HG02981 (cell line): ENCODE measurements at regions not wholly inside any gene's neighbourhood (a gene's known extent, or its start where the extent isn't known, plus 50 kb on each side); places are given as distances from the start of the nearest gene placed in this dataset.
"Not testable (repeated sequence)": the region's sequence is repeated elsewhere in the genome, so short reads cannot be mapped to it uniquely, and the experiment has no call there.

Experiments used
- ATAC-seq: cut with Tn5 transposase; IDR thresholded peaks from one replicate; pipeline ENCODE4 v1.9.1; 2021; ENCODE audit warnings: mild to moderate bottlenecking, moderate library complexity; ENCODE audit not compliant: unreplicated experiment

DNA sequence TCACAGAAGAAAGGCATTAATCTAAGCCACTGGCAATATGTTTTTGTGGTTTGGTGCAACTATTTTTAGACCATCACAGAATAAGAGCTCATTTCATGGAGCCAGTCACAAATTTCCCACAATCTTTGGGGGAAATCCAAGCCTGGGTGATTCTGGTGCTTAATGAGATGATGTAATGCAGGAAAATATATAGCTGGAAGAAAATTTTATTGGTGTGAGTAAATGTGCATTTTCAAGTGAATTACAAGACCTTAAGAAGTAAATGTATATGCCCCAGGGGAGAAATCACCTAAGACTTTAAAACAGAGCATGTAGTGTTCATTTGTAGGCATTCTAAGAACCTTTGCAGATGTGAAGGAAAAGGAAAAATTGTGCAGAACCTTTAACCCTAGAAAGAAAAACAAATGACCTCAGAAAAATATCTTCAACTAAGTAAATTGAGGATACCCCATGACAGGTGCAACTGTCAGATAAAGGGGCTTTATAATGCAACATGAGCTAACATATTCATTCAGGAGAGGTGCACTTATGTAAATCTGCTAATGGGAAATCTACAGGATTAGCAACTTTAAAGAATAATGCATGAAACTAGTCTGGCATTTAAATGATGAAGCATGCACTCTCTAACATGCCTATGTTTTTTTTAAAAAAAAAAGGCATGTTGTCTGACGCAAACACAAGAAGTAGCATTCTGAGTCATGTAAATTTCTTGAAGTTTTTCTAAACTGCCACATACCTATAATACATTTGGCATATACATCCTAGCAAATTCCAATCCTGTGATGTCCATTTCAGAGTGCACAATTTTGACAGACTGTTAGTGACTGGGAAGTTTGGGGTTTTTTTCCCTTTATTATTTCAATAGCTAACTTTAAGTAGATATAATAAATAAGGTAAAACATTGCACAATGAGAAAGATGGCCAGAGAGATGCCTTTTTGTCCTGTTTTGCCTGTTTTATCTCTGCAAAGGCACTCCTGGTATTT, 105.1 kb downstream of the MEX3B start:
- ATAC-seq, result no peak

DNA sequence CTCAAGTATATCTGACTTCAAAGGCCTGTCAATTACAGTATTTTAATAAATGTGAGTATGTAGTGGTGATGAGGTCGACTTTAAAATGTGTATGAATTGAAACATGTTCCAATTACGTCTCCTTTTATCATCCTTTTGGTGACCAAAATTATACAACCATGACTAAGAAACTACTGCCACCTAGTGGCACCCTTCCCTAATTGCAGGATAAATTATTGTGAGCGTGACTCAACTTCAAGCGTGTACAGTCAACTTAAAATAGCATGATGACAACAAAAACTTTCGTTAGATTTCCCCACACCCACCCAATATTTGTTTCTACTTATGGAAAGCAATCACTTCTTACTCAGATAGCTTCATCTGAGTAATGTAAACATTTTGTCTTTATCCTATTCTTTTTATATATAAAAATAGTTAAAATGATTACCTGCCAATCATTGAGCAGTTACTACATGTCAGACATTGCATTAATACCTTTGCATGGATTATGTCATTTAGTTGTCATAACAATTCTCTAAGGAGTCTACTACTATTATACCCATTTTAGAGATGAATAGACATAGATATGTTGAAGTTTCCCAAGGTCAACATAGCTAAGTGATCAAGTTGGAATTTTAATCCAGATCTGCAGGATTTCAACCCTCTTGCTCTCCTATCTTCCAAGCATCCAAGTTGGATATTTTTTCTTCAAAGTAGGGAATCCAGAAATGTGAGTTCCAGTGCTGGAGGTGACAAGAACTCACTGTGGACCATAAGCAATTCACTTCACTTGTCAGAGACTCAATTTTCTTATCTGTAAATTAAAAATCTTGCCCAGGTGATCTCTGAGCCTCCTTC, 106.0 kb downstream of the MEX3B start:
- no peak for ATAC-seq

DNA sequence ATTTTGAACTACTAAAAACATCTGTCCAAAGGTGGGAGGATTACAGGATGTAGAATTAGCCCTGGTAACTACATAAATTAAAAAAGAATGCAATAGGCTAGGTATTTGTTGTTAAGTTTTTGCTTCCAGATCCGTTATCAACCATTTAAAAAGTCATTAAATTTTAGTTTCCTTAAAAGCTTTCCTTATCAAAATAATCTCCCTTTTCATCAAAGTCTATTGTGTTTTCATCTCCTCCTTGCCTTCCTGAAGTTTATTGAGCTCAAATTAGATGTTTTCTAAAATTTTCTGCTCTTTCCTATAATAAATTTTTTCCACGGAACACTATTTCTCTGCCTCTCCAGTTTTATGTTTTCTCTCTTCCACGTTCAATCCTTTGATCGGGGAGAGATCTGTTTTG, 108.6 kb downstream of the MEX3B start:
- no peak for ATAC-seq

DNA sequence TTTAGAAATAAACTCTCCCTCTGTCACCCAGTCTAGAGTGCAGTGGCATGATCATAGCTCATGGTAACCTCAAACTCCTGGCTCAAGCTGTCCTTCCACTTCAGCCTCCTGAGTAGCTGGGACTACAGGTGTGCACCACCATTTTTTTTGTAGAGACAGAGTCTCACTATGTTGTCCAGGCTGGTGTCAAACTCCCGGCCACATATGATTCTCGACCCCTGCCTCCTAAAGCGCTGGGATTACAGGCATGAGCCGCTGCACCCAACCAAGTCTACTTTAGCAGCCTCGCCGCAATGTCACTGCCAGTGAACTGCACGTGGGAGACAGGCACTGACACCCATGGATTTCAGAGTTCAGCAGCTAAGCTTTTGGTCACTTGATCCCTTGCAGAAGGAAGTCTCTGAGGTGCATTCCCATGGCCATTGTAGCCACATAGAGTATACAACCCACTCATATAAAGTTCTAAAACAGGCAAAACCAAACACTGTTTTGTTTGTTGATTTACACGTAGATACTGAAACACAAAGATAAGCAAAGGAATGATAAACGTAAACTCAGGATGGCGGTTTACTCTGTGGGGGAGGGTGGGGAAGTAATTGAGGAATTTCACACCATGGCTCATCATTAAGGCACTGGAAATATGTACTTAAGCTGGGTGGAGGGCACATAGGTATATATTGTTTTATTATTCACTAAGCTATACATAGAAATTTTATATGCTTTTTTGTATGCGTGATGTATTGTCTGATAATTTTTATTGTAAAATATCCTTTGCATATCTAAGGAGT, 115.0 kb downstream of the MEX3B start:
- ATAC-seq, result no peak

DNA sequence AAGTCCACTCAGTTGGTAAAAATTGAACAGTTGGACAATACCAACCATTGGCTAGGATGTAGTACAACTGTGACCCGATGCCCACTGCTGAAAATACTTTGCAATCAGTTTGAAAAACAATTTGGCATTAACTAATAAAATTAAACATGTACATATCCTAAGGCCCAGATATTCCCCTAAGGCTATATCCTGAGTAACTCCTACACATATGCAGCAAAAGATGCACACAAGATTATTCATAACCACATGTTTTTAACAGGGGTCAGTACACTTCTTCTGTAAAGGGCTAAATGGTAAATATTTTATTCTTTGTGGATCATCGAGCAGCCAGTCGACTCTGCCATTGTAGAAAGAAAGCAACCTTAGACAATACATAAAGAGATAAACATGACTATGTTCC, 116.3 kb downstream of the MEX3B start:
- no peak for ATAC-seq

DNA sequence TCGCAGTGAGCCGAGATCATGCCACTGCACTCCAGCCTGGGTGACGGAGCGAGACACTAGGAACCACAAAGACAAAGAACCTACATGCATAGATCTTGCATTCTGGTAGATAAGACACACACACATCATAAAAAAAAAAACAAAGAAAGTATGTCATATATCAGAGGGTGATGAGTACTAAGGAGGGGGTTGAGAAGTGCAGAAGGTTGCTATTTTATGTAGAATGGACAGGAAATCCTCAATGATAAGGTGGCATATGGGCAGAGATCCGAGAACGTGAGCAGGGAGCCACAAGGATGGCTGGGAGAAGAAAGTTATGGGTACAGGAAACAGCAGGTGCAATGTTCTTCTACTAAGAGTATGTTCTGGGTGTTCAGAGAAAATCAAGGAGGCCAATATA, 118.8 kb downstream of the MEX3B start:
- no peak for ATAC-seq

DNA sequence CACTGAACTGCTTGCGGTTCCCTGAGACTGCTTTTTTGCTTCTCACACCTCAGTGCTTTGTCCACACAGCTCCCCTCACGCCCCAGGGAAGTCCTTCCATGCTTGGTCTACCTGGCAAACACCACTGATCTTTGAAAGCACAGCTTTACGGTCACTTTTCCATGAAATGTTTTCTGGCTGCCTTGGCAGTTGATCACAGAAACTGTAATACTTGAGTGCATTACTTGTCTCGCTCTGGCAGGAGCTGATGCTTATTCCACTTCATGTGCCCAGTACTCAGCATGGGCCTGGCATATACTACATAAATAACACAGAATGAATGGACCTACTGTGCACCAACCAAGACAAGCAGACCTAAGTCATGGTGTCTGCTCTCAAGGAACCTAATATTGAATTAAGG, 121.1 kb downstream of the MEX3B start:
- no peak for ATAC-seq

DNA sequence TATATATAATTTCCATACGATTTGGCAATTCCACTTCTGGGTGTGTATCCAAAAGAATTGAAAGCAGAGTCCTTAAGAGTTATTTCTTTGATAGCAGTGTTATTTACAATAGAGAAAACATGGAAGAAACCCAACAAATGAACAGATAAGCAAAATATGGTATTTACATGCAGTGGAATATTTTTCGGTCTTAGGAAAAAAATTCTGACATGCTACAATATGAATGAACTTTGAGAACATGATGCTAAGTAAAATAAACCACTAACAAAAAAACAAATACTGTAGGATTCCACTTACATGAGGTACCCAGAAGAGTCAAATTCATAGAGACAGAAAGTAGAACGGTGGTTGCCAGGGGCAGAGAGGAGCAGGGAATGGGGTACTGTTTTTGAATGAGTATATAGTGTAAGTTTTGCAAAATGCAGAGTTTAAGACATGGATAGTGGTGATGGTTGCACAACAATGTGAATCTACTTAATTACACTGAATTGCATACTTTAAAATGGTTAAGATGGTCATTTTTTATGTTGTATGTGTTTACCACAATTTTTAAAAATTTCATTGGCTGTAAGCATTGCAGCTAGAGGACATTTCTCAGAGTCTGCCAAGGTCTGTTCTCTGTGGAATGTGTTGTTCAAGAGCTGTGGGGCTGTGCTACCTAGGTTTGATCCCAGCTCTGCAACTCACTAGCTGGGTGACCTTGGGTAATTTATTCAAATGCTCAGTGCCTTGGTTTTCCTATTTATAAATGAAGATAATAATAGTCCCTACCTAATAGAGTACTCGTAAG, 122.1 kb downstream of the MEX3B start:
- no peak for ATAC-seq

DNA sequence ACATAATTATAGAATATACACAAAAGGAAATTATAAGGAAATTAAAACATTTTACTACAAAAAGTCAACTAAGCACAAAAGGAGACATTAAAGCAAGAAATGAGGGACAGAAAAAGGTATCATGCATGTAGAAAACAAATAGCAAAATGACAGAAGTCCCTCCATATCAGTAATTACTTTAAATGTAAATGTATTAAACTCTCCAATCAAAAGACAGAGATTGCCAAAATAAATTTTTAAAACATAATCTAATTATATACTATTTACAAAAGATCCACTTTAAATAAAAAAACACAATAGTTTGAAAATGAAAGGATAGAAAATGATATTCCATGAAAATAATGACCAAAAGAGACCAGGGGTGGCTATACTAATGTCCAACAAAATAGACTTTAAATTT, 123.7 kb downstream of the MEX3B start:
- no peak for ATAC-seq

DNA sequence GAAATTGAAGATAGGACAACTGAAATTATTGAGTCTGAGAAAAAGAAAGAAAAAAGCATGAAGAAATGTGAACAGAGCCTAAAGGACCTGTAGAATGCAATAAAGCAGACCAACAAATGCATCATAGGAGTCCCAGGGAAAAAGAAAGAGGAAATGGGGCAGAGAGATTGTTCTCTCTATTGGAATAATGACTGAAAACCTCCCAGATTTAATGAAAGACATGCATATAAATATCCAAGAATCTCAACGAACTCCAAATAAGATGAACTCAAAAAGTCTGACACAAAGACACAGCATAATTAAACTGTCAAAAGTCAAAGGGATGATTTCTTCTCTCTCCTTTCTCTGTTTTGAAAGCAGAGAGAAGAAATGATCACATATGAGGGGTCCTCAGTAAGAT, 124.7 kb downstream of the MEX3B start:
- ATAC-seq, result no peak

DNA sequence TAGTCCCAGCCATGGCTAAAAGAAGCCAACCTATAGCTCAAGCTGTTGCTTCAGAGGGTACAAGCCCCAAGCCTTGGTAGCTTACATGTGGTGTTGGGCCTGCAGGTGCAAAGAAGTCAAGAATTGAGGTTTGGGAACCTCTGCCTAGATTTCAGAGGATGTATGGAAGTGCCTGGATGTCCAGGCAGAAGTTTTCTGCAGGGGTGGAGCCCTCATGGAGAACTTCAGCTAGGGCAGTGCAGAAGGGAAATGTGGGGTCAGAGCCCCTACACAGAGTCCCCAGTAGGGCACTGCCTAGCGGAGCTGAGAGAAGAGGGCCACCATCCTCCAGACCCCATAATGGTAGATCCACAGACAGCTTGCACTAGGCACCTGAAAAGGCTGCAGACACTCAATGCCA, 127.1 kb downstream of the MEX3B start:
- not testable (repeated sequence) for ATAC-seq

DNA sequence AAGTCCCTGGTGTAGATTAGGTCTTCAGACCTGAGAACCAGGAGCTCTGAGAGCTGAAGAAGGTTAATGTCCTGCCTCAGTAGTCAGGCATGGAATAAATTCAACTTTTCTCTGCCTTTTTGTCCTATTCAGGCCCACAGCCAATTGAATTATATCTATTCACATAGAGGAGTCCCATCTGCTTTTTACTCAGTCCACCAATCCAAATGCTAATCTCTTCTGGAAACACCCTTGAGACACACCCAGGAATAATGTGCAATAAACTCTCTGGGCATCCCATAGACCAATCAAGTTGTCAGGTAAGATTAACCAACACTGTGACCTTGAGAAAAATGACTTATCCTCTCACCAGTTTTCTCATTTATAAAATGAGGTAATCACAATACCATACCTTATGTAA, 129.4 kb downstream of the MEX3B start:
- ATAC-seq, result no peak

DNA sequence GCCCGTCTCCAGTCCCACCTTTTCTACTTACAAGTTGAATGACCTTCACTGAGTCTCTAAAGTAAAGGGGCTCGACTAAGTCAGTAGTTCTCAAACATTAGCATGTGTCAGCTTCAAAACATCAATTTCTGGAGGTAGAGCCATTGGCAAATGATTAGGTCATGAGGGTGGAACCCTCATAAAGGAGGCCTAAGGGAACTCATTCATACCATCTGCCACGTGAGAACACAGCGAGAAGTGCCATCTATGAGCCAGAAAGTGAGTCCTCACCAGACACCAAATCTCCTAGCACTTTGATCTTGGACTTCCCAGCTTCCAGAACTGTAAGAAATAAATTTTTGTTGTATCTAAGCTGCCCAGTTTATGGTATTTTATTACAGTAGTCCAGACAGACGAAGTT, 129.8 kb downstream of the MEX3B start:
- no peak for ATAC-seq

DNA sequence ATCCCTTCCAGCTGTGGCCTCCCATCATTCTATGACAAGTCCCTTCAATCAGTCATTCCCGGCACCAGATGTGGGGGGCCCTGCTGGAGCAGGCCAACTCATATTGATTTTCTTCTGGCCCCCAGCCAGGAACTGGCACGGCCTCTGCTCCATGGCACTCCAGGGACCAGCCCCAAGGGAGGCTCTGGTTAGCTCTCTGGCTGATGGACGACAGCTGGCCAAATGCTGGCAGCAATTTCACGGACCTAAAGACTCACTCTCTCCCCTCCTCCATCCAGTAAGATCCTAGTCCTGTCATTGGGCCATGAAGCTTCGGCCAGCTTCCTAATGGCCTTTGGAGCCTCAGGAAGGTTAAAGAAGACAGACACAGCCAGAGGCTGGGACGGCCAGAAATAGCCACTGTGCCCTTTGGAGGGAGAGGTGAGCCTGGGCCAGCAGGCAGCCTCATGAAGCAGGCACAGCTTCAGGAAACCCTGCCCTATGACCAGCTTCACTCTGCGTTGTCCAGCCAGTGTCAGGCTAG, 131.0 kb downstream of the MEX3B start:
- ATAC-seq, result no peak

DNA sequence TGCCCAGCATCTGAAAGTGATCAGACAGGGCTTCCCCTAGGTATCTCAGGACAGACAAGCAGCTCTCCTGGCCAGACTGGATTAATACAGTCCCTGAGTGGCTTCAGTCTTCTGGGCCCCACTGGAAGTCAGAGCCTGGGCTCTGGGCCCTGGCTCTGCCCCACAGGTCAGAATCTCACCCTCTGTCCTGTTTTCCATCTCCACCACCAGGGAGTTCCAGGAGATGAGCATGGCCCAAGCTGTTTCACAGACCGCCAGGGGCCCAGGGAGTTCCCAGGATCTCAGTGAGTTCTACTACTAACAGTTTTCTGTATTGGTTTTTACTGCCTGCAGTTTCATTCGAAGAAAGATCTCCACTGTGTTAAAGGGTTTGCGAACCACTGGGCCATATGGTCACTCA, 131.5 kb downstream of the MEX3B start:
- no peak for ATAC-seq

DNA sequence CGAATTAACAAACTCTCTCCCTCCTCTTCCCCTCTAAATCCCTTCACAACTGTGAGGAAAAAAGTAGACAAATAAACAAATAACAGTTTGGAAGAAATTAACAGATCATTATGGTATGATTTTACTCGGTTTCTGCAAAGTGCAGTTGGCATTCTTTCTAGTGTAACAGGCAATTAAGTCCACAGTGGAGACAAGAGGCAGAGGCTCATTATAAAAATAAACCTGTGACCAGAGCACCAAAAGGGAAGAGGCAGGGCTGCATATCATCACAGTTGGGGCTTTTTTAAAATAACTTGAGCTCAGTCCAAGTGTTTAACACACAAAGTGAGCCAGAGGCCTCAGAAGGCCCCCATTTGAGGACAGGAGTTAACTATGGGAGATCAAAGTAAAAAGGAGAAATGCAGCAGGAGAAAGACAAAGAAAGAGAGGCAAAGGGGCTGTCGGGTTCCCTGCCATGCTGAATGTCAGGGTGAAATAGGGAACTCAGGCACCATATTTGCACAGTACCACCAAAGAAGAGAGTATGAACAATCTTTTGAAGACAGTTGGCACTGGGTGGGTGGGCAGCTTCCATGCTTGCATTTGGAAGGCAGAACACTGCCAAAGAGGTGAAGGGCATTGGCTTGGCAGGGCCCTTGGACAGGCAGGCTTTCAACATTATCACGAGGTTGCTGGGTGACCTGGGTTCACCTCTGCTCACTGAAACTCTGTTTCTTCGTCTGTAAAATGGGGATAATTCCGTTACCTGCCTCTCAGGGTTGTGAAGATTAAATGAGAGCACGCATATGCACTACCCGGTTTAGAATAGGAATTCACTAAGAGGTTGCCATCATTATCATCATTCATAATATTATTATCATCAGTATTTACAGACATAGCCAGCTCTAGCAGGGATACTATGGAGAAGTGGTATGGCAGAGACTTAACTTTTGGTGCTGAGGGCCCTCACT, 134.5 kb downstream of the MEX3B start:
- ATAC-seq, result no peak

DNA sequence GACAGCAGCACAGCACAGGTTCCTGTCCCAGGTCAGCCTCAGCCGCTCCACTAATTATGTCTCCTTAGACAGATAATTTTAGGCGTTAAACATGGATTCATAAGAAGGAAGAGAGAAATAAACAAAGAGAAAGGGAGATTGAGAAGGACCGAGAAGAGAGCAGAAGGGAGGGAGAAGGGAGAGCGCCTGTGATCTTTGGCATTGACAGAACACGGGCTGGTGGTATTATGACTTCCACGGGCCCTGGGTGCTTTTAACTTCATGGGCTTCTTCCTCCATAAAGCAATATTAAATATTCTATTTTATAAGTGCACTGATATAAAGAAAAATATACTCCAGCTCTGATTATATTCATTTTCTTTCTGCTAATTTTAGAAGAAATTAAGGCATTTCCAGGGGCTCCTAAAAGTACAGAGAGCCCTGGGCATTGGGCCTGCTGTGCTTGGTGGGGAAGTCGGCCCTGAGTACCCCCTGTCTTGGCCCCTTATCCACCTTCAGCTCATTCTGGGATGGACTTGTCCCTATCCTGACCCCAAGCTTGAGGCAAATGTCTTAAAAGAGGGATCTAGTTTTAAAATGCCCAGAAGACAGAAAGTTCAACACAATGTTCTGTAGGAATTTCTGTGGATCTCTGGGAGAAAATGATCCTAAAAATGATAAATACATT, 135.3 kb downstream of the MEX3B start:
- ATAC-seq, result no peak

DNA sequence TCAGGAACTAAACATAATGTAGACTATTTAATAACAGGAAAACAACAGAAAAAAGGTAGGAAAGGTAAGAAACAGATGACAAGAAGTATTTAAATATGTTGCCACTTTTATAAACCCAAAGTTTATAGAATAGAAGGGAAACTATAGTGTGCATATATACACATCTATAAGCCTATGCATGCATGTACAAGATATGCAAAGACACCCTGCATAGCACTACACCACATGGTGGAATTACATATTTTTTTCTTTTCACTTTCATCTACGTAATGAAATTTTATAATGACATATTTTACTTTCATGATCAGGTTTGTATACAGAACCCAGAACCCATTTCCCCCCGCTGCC, 136.8 kb downstream of the MEX3B start:
- ATAC-seq, result no peak

DNA sequence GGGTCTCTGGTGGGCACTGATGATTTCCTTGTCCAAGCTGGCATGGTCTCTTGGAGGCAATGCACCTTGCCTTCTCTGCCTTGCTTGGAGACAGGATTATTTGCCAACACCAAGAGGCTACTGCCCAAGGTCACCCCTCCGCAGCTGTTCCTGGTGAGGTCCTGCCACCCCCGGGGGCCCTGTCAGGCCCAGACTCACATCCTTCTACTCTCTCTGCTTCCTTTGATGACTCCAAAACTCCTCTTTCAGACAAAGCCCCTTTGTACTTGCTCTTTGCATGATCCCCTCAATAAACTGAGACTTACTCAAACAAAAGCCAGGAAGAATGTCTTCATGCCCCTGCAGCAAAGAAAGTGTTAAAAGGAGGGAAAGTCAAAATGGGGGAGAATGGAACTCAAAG, 137.7 kb downstream of the MEX3B start:
- no peak for ATAC-seq
